H9 (cell line): ENCODE measurements at regions not wholly inside any gene's neighbourhood (a gene's known extent, or its start where the extent isn't known, plus 50 kb on each side); places are given as distances from the start of the nearest gene placed in this dataset.
"Not testable (repeated sequence)": the region's sequence is repeated elsewhere in the genome, so short reads cannot be mapped to it uniquely, and the experiment has no call there.

Experiments
- DNase-seq: peaks from one replicate; pipeline ENCODE4 v3.0.0-alpha.2; 2017
- H2AFZ ChIP-seq: one replicate; pipeline ENCODE4 v1.6.1; 2013; ENCODE audit warnings: mild to moderate bottlenecking, low read length, control low read depth, moderate library complexity
- H2AK5ac ChIP-seq: 2 replicates; pipeline ENCODE4 v1.6.1; 2013; ENCODE audit warnings: low read length, control low read depth, mixed read lengths; ENCODE audit not compliant: insufficient read length
- H2BK120ac ChIP-seq: one replicate; pipeline ENCODE4 v1.6.1; 2013; ENCODE audit warnings: low read depth, mild to moderate bottlenecking, low read length, control low read depth, inconsistent platforms; ENCODE audit not compliant: poor library complexity, severe bottlenecking
- H2BK12ac ChIP-seq: 2 replicates; pipeline ENCODE4 v1.6.1; 2013; ENCODE audit warnings: low read length, control low read depth, mixed read lengths, low read depth; ENCODE audit not compliant: insufficient read length
- H2BK15ac ChIP-seq: 2 replicates; pipeline ENCODE4 v1.6.1; 2013; ENCODE audit warnings: low read depth, low read length, control low read depth
- H2BK20ac ChIP-seq: one replicate; pipeline ENCODE4 v1.6.1; 2013; ENCODE audit warnings: low read depth, mild to moderate bottlenecking, low read length, control low read depth, inconsistent platforms; ENCODE audit not compliant: poor library complexity, severe bottlenecking
- H2BK5ac ChIP-seq: 2 replicates; pipeline ENCODE4 v1.6.1; 2013; ENCODE audit warnings: low read length, control low read depth, mixed read lengths; ENCODE audit not compliant: insufficient read length
- H3K14ac ChIP-seq: 2 replicates; pipeline ENCODE4 v1.6.1; 2013; ENCODE audit warnings: low read length, control low read depth; ENCODE audit not compliant: insufficient read depth
- H3K18ac ChIP-seq: 2 replicates; pipeline ENCODE4 v1.6.1; 2013; ENCODE audit warnings: low read depth, mild to moderate bottlenecking, mixed read lengths, low read length, control low read depth; ENCODE audit not compliant: insufficient read length
- H3K23ac ChIP-seq: 2 replicates; pipeline ENCODE4 v1.6.1; 2013; ENCODE audit warnings: low read length, control low read depth, mixed read lengths, low read depth; ENCODE audit not compliant: insufficient read length
- H3K23me2 ChIP-seq: 2 replicates; pipeline ENCODE4 v1.6.1; 2013; ENCODE audit warnings: low read depth, mild to moderate bottlenecking, mixed read lengths, low read length, control low read depth; ENCODE audit not compliant: insufficient read length, poor library complexity, severe bottlenecking
- H3K27ac ChIP-seq: 2 replicates; pipeline ENCODE4 v1.5.1; 2013; ENCODE audit warnings: low read length, control low read depth, mixed read lengths, low read depth; ENCODE audit not compliant: insufficient read length
- H3K27me3 ChIP-seq: 2 replicates; pipeline ENCODE4 v1.6.1; 2013; ENCODE audit warnings: low read length, control low read depth, inconsistent platforms; ENCODE audit not compliant: insufficient read depth
- H3K4ac ChIP-seq: 2 replicates; pipeline ENCODE4 v1.6.1; 2013; ENCODE audit warnings: low read depth, mild to moderate bottlenecking, control low read depth, inconsistent platforms, low read length, moderate library complexity
- H3K4me1 ChIP-seq: 2 replicates; pipeline ENCODE4 v1.6.1; 2013; ENCODE audit warnings: low read length, control low read depth, inconsistent platforms; ENCODE audit not compliant: insufficient read depth
- H3K4me2 ChIP-seq: 2 replicates; pipeline ENCODE4 v1.6.1; 2013; ENCODE audit warnings: low read length, control low read depth, mixed read lengths; ENCODE audit not compliant: insufficient read length, insufficient read depth
- H3K56ac ChIP-seq: 2 replicates; pipeline ENCODE4 v1.6.1; 2013; ENCODE audit warnings: low read depth, mild to moderate bottlenecking, mixed read lengths, low read length, control low read depth; ENCODE audit not compliant: insufficient read length
- H3K79me1 ChIP-seq: 2 replicates; pipeline ENCODE4 v1.6.1; 2013; ENCODE audit warnings: low read depth, mild to moderate bottlenecking, moderate library complexity, low read length, control low read depth, inconsistent platforms; ENCODE audit not compliant: insufficient read depth, poor library complexity, severe bottlenecking
- H3K79me2 ChIP-seq: 2 replicates; pipeline ENCODE4 v1.6.1; 2013; ENCODE audit warnings: low read length, control low read depth, inconsistent platforms; ENCODE audit not compliant: insufficient read depth
- H3K9ac ChIP-seq: 2 replicates; pipeline ENCODE4 v1.6.1; 2013; ENCODE audit warnings: low read length, control low read depth, mixed read lengths; ENCODE audit not compliant: insufficient read length; ENCODE audit errors: extremely low read depth
- H3K9me3 ChIP-seq: one replicate; pipeline ENCODE4 v1.6.1; 2013; ENCODE audit warnings: low read depth, low read length, inconsistent platforms; ENCODE audit not compliant: control insufficient read depth
- H3T11ph ChIP-seq: one replicate; pipeline ENCODE4 v1.6.1; 2013; ENCODE audit warnings: mild to moderate bottlenecking, low read length, control low read depth, inconsistent platforms
- H4K20me1 ChIP-seq: one replicate; pipeline ENCODE4 v1.6.1; 2013; ENCODE audit not compliant: control insufficient read depth, insufficient read length, insufficient read depth
- H4K5ac ChIP-seq: 2 replicates; pipeline ENCODE4 v1.6.1; 2013; ENCODE audit warnings: low read depth, mild to moderate bottlenecking, mixed read lengths, low read length, control low read depth; ENCODE audit not compliant: insufficient read length
- H4K8ac ChIP-seq: replicated peaks from 2 replicates; pipeline ENCODE4 v1.6.1; 2013; ENCODE audit warnings: low read length, control low read depth, mixed read lengths, low read depth; ENCODE audit not compliant: insufficient read length
- H4K91ac ChIP-seq: 2 replicates; pipeline ENCODE4 v1.6.1; 2013; ENCODE audit warnings: low read depth, mild to moderate bottlenecking, moderate library complexity, mixed read lengths, low read length, control low read depth; ENCODE audit not compliant: insufficient read length
- H3K27ac Mint-ChIP-seq, 3 experiments: 2 replicates in 2 of 3; 3 replicates in 1 of 3; pipeline ENCODE4 v1.8.0; 2020 to 2021; ENCODE audit warnings: mixed read lengths in 3 of 3, mild to moderate bottlenecking in 1 of 3, moderate library complexity in 1 of 3
- H3K27me3 Mint-ChIP-seq: 2 replicates; pipeline ENCODE4 v1.8.0; 2021; ENCODE audit warnings: low read depth, mild to moderate bottlenecking, moderate library complexity, mixed read lengths
- H3K36me3 Mint-ChIP-seq, 3 experiments: 2 replicates in 2 of 3; 3 replicates in 1 of 3; pipeline ENCODE4 v1.8.0; 2020 to 2021; ENCODE audit warnings: low read depth in 3 of 3, mixed read lengths in 3 of 3; ENCODE audit not compliant: insufficient read depth in 1 of 3
- H3K4me1 Mint-ChIP-seq, 2 experiments: 2 replicates each; pipeline ENCODE4 v1.8.0; 2020; ENCODE audit warnings: mixed read lengths in 2 of 2
- H3K4me3 Mint-ChIP-seq, 2 experiments: 2 replicates in 1 of 2; 3 replicates in 1 of 2; pipeline ENCODE4 v1.8.0; 2020 to 2021; ENCODE audit warnings: mild to moderate bottlenecking in 2 of 2, mixed read lengths in 2 of 2, moderate library complexity in 1 of 2
- H3K9me3 Mint-ChIP-seq, 2 experiments: 2 replicates in 1 of 2; 3 replicates in 1 of 2; pipeline ENCODE4 v1.8.0; 2020; ENCODE audit warnings: mild to moderate bottlenecking in 2 of 2, mixed read lengths in 2 of 2, moderate library complexity in 1 of 2
- CTCF ChIP-seq: fragments of 200-600 bp; sonication (generic); conservative IDR thresholded peaks from 3 replicates; pipeline ENCODE4 v1.8.0; 2021; ENCODE audit warnings: antibody characterized with exemption, mild to moderate bottlenecking
- WGBS: extraction: QIAGEN DNeasy Blood & Tissue Kit; methylation state at CpG from one replicate; pipeline ENCODE4 v1.1.7; 2013; ENCODE audit warnings: missing lambda C conversion rate, low lambda C conversion rate, mixed read lengths; ENCODE audit not compliant: insufficient read length; ENCODE audit errors: extremely low coverage; 5-methylcytosine and 5-hydroxymethylcytosine counted together

DNA sequence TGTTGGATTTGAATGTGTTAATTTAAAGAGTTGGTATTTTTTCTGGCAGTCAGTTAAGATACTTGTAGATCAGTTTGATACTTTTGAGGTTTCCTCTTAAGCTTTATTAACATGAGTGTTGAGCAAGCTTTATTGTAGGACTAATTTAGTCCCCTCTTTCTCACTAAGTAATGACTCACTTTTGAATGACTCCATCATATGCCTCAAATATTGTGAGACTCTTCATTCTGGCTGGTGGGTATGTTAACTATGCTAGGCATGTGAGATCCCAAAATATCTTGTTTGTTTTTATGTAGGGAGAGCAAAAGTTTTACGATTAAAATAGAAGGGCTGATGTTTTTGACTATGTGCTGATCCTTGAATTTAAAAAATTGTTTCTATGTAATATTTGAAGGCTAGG, 355.7 kb downstream of the IZUMO3 start:
- no CpG with 5 or more reads among the region's 1 CpG for WGBS
- no peak overlapping the region for H2AK5ac ChIP-seq

DNA sequence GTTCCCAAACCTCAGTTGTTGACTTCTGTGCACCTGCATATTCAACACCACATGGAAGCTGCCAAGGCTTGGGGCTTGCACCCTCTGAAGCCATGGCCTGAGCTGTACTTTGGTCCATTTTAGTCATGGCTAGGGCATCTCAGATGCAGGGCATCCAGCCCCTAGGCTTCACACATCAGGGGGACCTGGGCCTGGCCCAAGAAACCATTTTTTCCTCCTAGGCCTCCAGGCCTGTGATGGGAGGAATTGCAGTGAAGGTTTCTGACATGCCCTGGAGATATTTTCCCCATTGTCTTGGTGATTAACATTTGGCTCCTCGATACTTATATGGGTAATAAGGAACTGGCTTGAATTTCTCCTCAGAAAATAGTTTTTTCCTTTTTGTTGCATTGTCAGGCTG, 354.5 kb upstream of the ELAVL2 start:
- H3K27ac ChIP-seq, H2BK120ac ChIP-seq, H3K4ac ChIP-seq, H2AFZ ChIP-seq, H3K4me2 ChIP-seq, H2AK5ac ChIP-seq, H3K27me3 ChIP-seq, H3K9me3 ChIP-seq, H3T11ph ChIP-seq, H3K79me1 ChIP-seq, H3K4me1 Mint-ChIP-seq, H3K9ac ChIP-seq, H2BK15ac ChIP-seq, H2BK20ac ChIP-seq, H3K23me2 ChIP-seq, H4K5ac ChIP-seq, H4K8ac ChIP-seq, DNase-seq, H3K27ac Mint-ChIP-seq, H3K27me3 Mint-ChIP-seq, H3K4me1 ChIP-seq, H4K20me1 ChIP-seq, H3K79me2 ChIP-seq, H2BK12ac ChIP-seq, H3K23ac ChIP-seq, H3K18ac ChIP-seq, H2BK5ac ChIP-seq, H3K14ac ChIP-seq, H3K4me3 Mint-ChIP-seq, H3K56ac ChIP-seq, H4K91ac ChIP-seq: not testable (repeated sequence)
- Mint-ChIP-seq H3K36me3 (peaks cover 26 to 54% (median 37%) of the 10 kb centered on the region in 3 experiments), H3K9me3 (peaks cover 53 to 61% of the 10 kb centered on the region in 2 experiments)
- no CpG with 5 or more reads among the region's 1 CpG for WGBS

More for the DNA sequence above, 355.7 kb downstream of the IZUMO3 start:
- Histone ChIP-seq H3K79me2 (no peaks in the 10 kb centered on the region), H2BK5ac (no peak overlapping the region), H2BK12ac (no peak overlapping the region), H3K4me1 (no peaks in the 10 kb centered on the region), H4K20me1 (no peaks in the 10 kb centered on the region), H3K27ac (no peak overlapping the region), H4K8ac (no peak overlapping the region), H3K9ac (no peak overlapping the region), H3K79me1 (no peaks in the 10 kb centered on the region), H3K9me3 (no peaks in the 10 kb centered on the region), H2BK20ac (no peak overlapping the region), H3K27me3 (no peaks in the 10 kb centered on the region), H2BK15ac (no peak overlapping the region), H3K14ac (no peak overlapping the region), H3T11ph (no peak overlapping the region), H3K18ac (no peak overlapping the region), H2AFZ (no peak overlapping the region), H3K4ac (no peak overlapping the region), H4K5ac (no peak overlapping the region), H3K4me2 (no peak overlapping the region), H2BK120ac (no peak overlapping the region), H4K91ac (no peak overlapping the region), H3K23ac (no peak overlapping the region), H3K23me2 (no peaks in the 10 kb centered on the region), H3K56ac (no peak overlapping the region)
- Mint-ChIP-seq H3K27ac (no peak overlapping the region; a peak in 1 of 7 replicates), H3K27me3 (no peaks in the 10 kb centered on the region), H3K36me3 (peaks cover 4 to 17% (median 8%) of the 10 kb centered on the region in 3 experiments; a peak in 5 of 7 replicates), H3K9me3 (peaks cover 11 to 14% of the 10 kb centered on the region in 2 experiments), H3K4me1 (no peaks in the 10 kb centered on the region), H3K4me3 (no peak overlapping the region)
- no peak for DNase-seq
- no peak for TF ChIP-seq CTCF
